Activated CD4-positive, alpha-beta T cell treated with anti-CD3 and anti-CD28 coated beads, Interleukin-2, amount 10 ng/mL, durations not matched to agents 24 days and 14 days (primary cell): ENCODE measurements at regions not wholly inside any gene's neighbourhood (a gene's known extent, or its start where the extent isn't known, plus 50 kb on each side); places are given as distances from the start of the nearest gene placed in this dataset.
"Not testable (repeated sequence)": the region's sequence is repeated elsewhere in the genome, so short reads cannot be mapped to it uniquely, and the experiment has no call there.

Experiments
- DNase-seq: peaks from one replicate; pipeline ENCODE4 v3.0.0; 2022
- H3K27ac Mint-ChIP-seq: one replicate; pipeline ENCODE4 v1.8.0; 2022; ENCODE audit warnings: mild to moderate bottlenecking, mixed read lengths
- H3K27me3 Mint-ChIP-seq: one replicate; pipeline ENCODE4 v1.8.0; 2022; ENCODE audit warnings: mixed read lengths
- H3K36me3 Mint-ChIP-seq: one replicate; pipeline ENCODE4 v1.8.0; 2022; ENCODE audit warnings: low read depth, mild to moderate bottlenecking, mixed read lengths
- H3K4me1 Mint-ChIP-seq: one replicate; pipeline ENCODE4 v1.8.0; 2021; ENCODE audit warnings: mixed read lengths
- H3K4me3 Mint-ChIP-seq: one replicate; pipeline ENCODE4 v1.8.0; 2022; ENCODE audit warnings: mild to moderate bottlenecking, moderate library complexity, mixed read lengths
- H3K9me3 Mint-ChIP-seq: one replicate; pipeline ENCODE4 v1.8.0; 2021; ENCODE audit warnings: mixed read lengths
- intact Hi-C: fragments of 100-400 bp; cut with micrococcal nuclease; formaldehyde crosslinking; loops from one replicate; pipeline ENCODE4 v1.15.1; 2023

- Mint-ChIP-seq H3K4me1 (no peaks in the 10 kb centered on the region), H3K36me3 (no peaks in the 10 kb centered on the region), H3K4me3 (no peak overlapping the region), H3K27ac (no peak overlapping the region), H3K9me3 (no peaks in the 10 kb centered on the region), H3K27me3 (no peaks in the 10 kb centered on the region)
- intact Hi-C loops, result no loop called here
- DNase-seq, result no peak
Observed at GRCh38 chr3:157913741-157914150, 192.5 kb downstream of the SHOX2 start.

DNA sequence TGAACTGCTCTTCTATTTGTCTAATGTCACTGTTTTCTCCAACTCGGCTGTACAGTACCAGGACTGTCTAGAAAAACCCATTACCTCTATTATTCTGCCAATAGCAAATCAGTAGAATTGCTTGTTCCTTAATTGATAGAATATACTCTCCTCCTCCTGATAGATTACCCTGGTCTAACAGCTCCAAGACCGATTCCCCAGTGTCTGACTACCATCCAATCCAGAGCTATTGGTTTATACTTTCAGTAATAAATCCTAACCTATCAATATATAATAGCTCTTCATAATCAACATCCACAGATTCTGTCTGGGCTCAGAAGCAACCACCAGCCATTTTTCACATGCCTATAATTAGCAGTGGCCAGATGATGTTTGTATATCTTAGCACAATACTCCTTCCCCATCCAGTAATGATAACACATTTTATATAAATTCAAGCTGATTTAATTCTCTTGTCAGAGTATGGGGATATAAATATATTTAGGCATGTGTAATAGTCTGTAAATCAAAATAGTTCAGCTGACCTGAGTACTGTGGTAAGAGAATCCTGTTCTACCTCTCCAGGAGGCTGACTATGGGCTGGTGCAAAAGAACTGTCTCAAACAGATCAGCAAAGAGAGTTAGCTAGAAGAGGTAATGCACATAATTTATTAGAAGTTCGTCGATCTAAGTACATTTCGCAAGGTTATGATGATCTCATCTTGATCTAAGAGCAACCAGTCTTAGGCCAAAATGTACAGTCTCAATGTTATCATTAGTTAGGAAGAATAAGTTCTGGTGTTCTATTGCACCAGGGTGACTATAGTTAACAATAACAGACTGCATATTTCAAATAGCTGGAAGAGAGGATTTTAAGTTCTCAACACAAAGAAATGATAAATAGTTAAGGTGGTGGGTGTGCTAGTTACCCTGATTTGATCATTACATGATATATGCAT is 193.4 kb downstream of the SHOX2 start:
- Mint-ChIP-seq H3K27ac (no peak overlapping the region), H3K36me3 (no peaks in the 10 kb centered on the region), H3K9me3 (no peaks in the 10 kb centered on the region), H3K27me3 (no peaks in the 10 kb centered on the region), H3K4me1 (no peaks in the 10 kb centered on the region), H3K4me3 (no peak overlapping the region)
- intact Hi-C loops, result no loop called here
- no peak for DNase-seq

- H3K27ac Mint-ChIP-seq, result no peak overlapping the region
- H3K9me3 Mint-ChIP-seq, result peaks cover 4% of the 10 kb centered on the region
- no peak overlapping the region for H3K4me3 Mint-ChIP-seq
- no peaks in the 10 kb centered on the region for H3K36me3 Mint-ChIP-seq
- no peak for DNase-seq
- intact Hi-C loops, result no loop called here
- H3K27me3 Mint-ChIP-seq, result no peaks in the 10 kb centered on the region
- no peaks in the 10 kb centered on the region for H3K4me1 Mint-ChIP-seq
Observed at GRCh38 chr3:157906627-157907026, 199.6 kb downstream of the SHOX2 start.

DNA sequence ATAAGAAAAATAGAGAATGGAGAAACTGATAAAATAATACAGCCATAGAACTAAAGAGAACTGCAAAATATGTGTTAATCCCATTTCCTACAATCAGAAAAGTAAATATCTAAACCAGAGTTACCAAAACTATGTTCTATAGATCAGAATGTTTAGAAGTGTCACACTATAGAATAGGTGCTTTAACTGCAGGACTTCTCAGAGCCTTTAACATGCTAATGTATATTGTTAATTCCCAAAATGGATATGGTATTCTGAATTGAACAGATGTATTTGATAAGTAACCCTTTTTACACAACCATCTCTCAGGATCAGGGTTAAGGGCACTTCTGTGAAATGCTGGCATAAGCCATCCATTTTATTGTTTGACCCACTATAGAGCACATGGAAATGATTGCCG is 200.3 kb downstream of the SHOX2 start:
- no peaks in the 10 kb centered on the region for H3K36me3 Mint-ChIP-seq
- intact Hi-C loops, result no loop called here
- H3K4me1 Mint-ChIP-seq, result no peaks in the 10 kb centered on the region

DNA sequence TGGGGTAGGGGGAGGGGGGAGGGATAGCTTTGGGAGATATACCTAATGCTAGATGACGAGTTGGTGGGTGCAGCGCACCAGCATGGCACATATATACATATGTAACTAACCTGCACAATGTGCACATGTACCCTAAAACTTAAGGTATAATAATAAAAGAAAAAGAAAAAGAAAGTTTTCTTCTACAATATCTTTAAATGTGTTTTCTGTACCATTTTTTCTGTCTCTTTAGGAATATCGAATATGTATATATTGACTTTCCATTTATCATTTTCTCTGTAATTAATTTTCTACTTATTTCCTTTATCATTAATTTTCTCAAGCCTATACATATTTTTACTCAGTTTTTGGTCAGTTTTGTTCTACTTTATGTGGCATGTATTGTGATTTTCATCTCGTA is 203.5 kb downstream of the SHOX2 start:
- DNase-seq, H3K27me3 Mint-ChIP-seq, H3K36me3 Mint-ChIP-seq, H3K27ac Mint-ChIP-seq, H3K9me3 Mint-ChIP-seq, H3K4me1 Mint-ChIP-seq, H3K4me3 Mint-ChIP-seq, intact Hi-C loops: not testable (repeated sequence)

More for the DNA sequence above, 200.3 kb downstream of the SHOX2 start:
- DNase-seq, result no peak
- H3K27ac Mint-ChIP-seq, result no peak overlapping the region
- H3K27me3 Mint-ChIP-seq, result no peaks in the 10 kb centered on the region
- no peak overlapping the region for H3K4me3 Mint-ChIP-seq
- peaks cover 4% of the 10 kb centered on the region for H3K9me3 Mint-ChIP-seq

GRCh38 chr3:157888040-157888439 is 218.2 kb downstream of the SHOX2 start:
- H3K4me3 Mint-ChIP-seq, result no peak overlapping the region

DNA sequence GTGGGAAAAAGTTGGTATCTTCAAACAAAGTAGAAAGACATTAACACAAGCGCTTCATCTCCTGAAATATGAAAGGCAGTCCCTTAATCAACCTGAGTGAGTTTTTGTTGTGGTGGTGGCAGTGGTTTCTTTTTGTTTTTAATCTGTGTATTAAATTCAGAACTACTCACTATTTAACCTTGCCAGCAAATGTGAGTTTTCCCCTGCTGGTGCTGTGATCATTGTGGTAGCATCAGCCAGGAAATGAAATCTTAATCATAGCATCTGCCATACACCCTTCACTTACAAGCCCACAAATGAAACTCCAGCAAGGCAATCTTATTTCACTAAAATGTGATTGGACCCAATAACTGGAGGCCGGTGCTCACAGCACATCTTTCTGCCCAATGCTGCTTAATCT is 229.7 kb downstream of the SHOX2 start:
- intact Hi-C loops, result no loop called here
- no peaks in the 10 kb centered on the region for H3K4me1 Mint-ChIP-seq
- H3K36me3 Mint-ChIP-seq, result no peaks in the 10 kb centered on the region
- no peak overlapping the region for H3K4me3 Mint-ChIP-seq
- DNase-seq, result no peak
- no peak overlapping the region for H3K27ac Mint-ChIP-seq
- no peaks in the 10 kb centered on the region for H3K9me3 Mint-ChIP-seq
- H3K27me3 Mint-ChIP-seq, result no peaks in the 10 kb centered on the region

More at GRCh38 chr3:157888040-157888439, 218.2 kb downstream of the SHOX2 start:
- Mint-ChIP-seq H3K27ac (no peak overlapping the region), H3K36me3 (no peaks in the 10 kb centered on the region), H3K27me3 (no peaks in the 10 kb centered on the region), H3K4me1 (no peaks in the 10 kb centered on the region), H3K9me3 (no peaks in the 10 kb centered on the region)
- no peak for DNase-seq
- intact Hi-C loops, result no loop called here

DNA sequence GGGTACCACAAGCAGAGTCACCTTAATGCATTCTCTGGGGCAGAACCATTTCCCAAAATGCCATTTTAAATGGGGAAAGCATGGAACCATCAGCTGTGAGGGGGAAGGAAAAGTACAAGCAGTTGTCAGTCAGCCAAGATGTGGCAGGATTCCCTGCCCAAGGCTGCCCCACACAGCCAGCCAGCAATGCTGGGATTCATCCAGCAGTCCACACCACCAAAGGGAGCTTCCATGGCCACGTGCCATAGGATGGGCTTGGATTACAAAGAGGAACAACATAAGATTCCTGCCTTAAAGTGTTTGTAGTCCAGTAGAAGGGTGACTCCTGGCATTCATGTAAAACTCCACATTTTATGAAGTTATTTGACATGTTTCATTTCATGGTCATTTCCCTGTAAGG is 233.3 kb downstream of the SHOX2 start:
- H3K4me3 Mint-ChIP-seq, result no peak overlapping the region
- no peak overlapping the region for H3K27ac Mint-ChIP-seq
- intact Hi-C loops, result no loop called here
- H3K36me3 Mint-ChIP-seq, result no peaks in the 10 kb centered on the region
- no peaks in the 10 kb centered on the region for H3K27me3 Mint-ChIP-seq
- no peaks in the 10 kb centered on the region for H3K9me3 Mint-ChIP-seq
- DNase-seq, result no peak
- H3K4me1 Mint-ChIP-seq, result no peaks in the 10 kb centered on the region

GRCh38 chr3:157871838-157872460 is 234.3 kb downstream of the SHOX2 start:
- H3K36me3 Mint-ChIP-seq, result no peaks in the 10 kb centered on the region
- no peaks in the 10 kb centered on the region for H3K9me3 Mint-ChIP-seq
- no peaks in the 10 kb centered on the region for H3K27me3 Mint-ChIP-seq
- no peak overlapping the region for H3K4me3 Mint-ChIP-seq
- no peak for DNase-seq
- intact Hi-C loops, result no loop called here
- no peaks in the 10 kb centered on the region for H3K4me1 Mint-ChIP-seq
- H3K27ac Mint-ChIP-seq, result no peak overlapping the region

DNA sequence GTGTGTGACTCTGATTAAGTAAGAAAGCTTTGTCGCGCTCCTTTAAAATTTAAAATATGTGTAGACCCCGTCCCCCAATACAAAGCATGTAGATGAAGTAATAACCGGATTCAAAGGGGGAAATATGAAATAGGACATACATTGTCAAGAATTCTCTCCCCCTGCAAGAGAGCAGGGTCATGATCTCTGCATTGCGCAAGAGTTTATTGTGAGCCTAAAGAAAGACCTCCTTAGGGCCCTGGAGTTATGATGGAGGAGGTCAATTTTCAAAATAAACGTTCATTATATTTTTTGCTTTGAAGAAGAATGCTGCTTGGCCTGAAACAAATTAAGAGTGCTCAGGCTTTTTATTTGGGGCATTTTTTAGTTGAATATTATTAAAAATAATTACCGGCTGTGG is 235.0 kb downstream of the SHOX2 start:
- H3K9me3 Mint-ChIP-seq, result no peaks in the 10 kb centered on the region
- intact Hi-C loops, result no loop called here

GRCh38 chr3:157868946-157869345 is 237.3 kb downstream of the SHOX2 start:
- Mint-ChIP-seq H3K4me1 (no peaks in the 10 kb centered on the region), H3K36me3 (no peaks in the 10 kb centered on the region), H3K4me3 (no peak overlapping the region), H3K27me3 (no peaks in the 10 kb centered on the region), H3K9me3 (no peaks in the 10 kb centered on the region), H3K27ac (no peak overlapping the region)
- no peak for DNase-seq
- intact Hi-C loops, result loop anchor here (10.0 kb wide), 1 partner anchor 666 kb away; no protein-coding TSS in a partner anchor

More for the DNA sequence above, 235.0 kb downstream of the SHOX2 start:
- no peaks in the 10 kb centered on the region for H3K36me3 Mint-ChIP-seq
- no peaks in the 10 kb centered on the region for H3K4me1 Mint-ChIP-seq
- DNase-seq, result no peak
- no peaks in the 10 kb centered on the region for H3K27me3 Mint-ChIP-seq
- H3K27ac Mint-ChIP-seq, result no peak overlapping the region
- H3K4me3 Mint-ChIP-seq, result no peak overlapping the region

- DNase-seq, result no peak
- no peaks in the 10 kb centered on the region for H3K36me3 Mint-ChIP-seq
- H3K9me3 Mint-ChIP-seq, result no peaks in the 10 kb centered on the region
- intact Hi-C loops, result loop anchor here (10.0 kb wide), 1 partner anchor 667 kb away; no protein-coding TSS in a partner anchor
- no peaks in the 10 kb centered on the region for H3K27me3 Mint-ChIP-seq
- no peak overlapping the region for H3K27ac Mint-ChIP-seq
- H3K4me3 Mint-ChIP-seq, result no peak overlapping the region
- no peaks in the 10 kb centered on the region for H3K4me1 Mint-ChIP-seq
Observed at GRCh38 chr3:157868196-157868595, 238.0 kb downstream of the SHOX2 start.

DNA sequence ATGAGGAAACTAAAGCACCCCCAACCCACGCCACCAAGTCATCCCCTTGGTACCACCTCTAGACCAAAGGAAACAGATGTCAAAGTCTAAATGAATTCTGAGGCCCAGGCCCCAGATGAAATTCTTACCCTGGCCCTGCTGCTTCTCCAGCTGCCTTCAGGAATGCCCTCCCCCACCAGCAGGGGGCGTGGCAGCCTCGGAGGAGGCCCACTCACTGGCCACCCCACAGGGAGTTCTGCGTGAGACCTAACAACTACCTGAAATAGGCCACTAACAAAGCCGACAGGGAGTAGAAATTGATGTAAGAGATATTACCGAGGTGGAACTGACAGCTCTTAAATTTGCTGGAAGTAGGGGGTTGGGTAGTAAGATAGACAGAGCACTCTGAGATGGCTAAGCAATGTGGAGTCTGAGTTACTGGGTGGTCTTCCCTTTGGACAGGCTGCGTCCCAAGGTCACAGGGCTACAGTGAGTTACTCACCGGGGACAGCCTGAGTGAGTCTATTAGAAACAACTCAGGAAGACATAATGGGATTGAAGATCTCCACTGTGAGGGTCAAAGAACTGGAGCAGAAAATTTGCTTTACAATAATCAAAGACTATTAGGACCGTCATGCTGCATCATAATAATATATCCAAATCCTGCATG is 240.7 kb downstream of the SHOX2 start:
- H3K9me3 Mint-ChIP-seq, result no peaks in the 10 kb centered on the region
- no peaks in the 10 kb centered on the region for H3K4me1 Mint-ChIP-seq
- no peak overlapping the region for H3K27ac Mint-ChIP-seq
- no peak overlapping the region for H3K4me3 Mint-ChIP-seq
- peak; percentile 81 for DNase-seq
- H3K27me3 Mint-ChIP-seq, result no peaks in the 10 kb centered on the region
- H3K36me3 Mint-ChIP-seq, result no peaks in the 10 kb centered on the region
- intact Hi-C loops, result loop anchor here (1.0 to 10.0 kb wide), 3 partner anchors 447 to 669 kb away; no protein-coding TSS in a partner anchor
